ENCODE measurements at regions not wholly inside any gene's neighbourhood (a gene's known extent, or its start where the extent isn't known, plus 50 kb on each side); places are given as distances from the start of the nearest gene placed in this dataset.

GRCh38 chr22:27538666-27539065 is 262.9 kb downstream of the MN1 start:
- Histone ChIP-seq H3K36me3 (no peaks in the 10 kb centered on the region), H3K27me3 (peaks cover 7% of the 10 kb centered on the region), H3K4me3 (no peak overlapping the region), H3K4me1 (peaks cover 8% of the 10 kb centered on the region), H3K27ac (no peak overlapping the region), H3K9me3 (no peaks in the 10 kb centered on the region)
- intact Hi-C loops (cut with DNase I), result no loop called here
- TF ChIP-seq CTCF (IDR thresholded peaks at IDR 0.05), result no peak
- no peak for DNase-seq
- ATAC-seq, result no peak

GRCh38 chr22:27540247-27540646 is 261.3 kb downstream of the MN1 start:
- H3K27ac ChIP-seq, result no peak overlapping the region
- intact Hi-C loops (cut with DNase I), result no loop called here
- H3K9me3 ChIP-seq, result no peaks in the 10 kb centered on the region
- no peak for ATAC-seq
- no peak for TF ChIP-seq CTCF (IDR thresholded peaks at IDR 0.05)
- peaks cover 8% of the 10 kb centered on the region for H3K4me1 ChIP-seq
- H3K4me3 ChIP-seq, result no peak overlapping the region
- no peaks in the 10 kb centered on the region for H3K36me3 ChIP-seq
- H3K27me3 ChIP-seq, result peaks cover 7% of the 10 kb centered on the region
- DNase-seq, result no peak

- H3K27me3 ChIP-seq, result peaks cover 7% of the 10 kb centered on the region
- H3K9me3 ChIP-seq, result no peaks in the 10 kb centered on the region
- no peak for DNase-seq
- no peak overlapping the region for H3K4me3 ChIP-seq
- no peaks in the 10 kb centered on the region for H3K36me3 ChIP-seq
- ATAC-seq, result no peak
- H3K27ac ChIP-seq, result no peak overlapping the region
- H3K4me1 ChIP-seq, result peaks cover 8% of the 10 kb centered on the region
- TF ChIP-seq CTCF (IDR thresholded peaks at IDR 0.05), result no peak
- intact Hi-C loops (cut with DNase I), result no loop called here
Observed at GRCh38 chr22:27540656-27541396, 260.7 kb downstream of the MN1 start.

DNA sequence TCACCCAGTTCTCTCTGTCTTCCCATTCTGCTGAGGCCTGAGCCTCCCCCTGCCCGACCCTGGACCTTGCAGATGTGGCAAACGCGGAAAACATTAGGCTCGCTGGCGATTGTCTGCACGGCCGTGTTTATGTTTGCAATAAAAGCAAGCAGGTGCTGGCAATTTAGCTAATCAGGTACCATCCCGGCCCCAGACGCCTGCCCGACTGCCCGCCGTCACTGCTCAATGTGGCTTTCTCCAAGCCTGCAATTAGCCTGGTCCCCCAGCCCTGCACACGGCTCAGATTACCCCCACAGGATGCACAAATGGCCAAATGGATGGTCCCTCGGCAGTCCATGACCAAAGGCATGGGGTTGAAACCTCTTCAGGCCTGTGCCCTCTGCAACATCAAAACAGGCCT is 259.7 kb downstream of the MN1 start:
- Histone ChIP-seq H3K27me3 (peaks cover 11% of the 10 kb centered on the region), H3K4me3 (no peak overlapping the region), H3K27ac (no peak overlapping the region), H3K4me1 (peaks cover 8% of the 10 kb centered on the region), H3K9me3 (no peaks in the 10 kb centered on the region), H3K36me3 (no peaks in the 10 kb centered on the region)
- no peak for TF ChIP-seq CTCF (IDR thresholded peaks at IDR 0.05)
- intact Hi-C loops (cut with DNase I), result no loop called here
- ATAC-seq, result no peak
- no peak for DNase-seq

DNA sequence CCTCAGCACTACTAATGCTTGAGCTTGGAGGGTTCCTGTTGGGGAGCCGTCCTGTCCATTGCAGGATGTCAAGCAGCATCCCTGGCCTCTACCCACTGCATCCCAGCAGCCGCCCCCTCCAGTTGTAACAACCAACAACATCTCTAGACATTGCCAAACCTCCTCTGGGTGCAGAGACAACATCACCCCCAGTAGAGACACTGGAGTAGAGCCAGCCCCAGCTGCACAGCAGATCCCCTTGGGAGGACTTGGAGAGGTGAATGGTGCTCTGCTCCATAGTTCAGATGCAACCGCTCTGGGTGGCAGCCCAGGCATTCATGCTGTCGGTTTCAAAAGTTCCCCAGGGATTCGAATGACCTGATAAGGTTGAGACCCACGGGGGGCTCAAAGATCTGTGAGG is 259.0 kb downstream of the MN1 start:
- peaks cover 8% of the 10 kb centered on the region for H3K4me1 ChIP-seq
- no peak for TF ChIP-seq CTCF (IDR thresholded peaks at IDR 0.05)
- no peaks in the 10 kb centered on the region for H3K9me3 ChIP-seq
- ATAC-seq (no peak), DNase-seq (no peak)
- peaks cover 12% of the 10 kb centered on the region for H3K27me3 ChIP-seq
- intact Hi-C loops (cut with DNase I), result no loop called here
- no peak overlapping the region for H3K27ac ChIP-seq
- no peak overlapping the region for H3K4me3 ChIP-seq
- no peaks in the 10 kb centered on the region for H3K36me3 ChIP-seq

DNA sequence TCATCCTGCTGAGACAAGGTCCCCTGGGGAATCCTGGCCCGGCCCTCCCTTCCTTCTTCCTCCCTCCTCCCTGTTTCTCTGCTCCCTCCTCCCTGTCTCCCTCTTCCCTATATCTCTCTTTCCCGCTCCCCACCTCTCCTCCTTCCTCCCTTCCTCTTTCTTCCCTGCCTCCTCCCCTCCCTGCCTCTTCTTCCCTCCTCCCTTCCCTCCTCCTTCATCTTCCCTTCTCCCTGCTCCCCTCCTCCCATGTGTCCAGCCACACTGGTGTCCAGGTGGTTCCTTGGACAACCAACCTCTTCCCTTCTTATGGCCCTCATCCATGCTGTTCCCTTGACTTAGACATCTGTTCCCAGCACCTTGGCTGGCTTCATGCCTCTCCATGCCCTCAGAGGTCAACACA is 258.1 kb downstream of the MN1 start:
- DNase-seq, result no peak
- no peak for ATAC-seq
- no peak for TF ChIP-seq CTCF (IDR thresholded peaks at IDR 0.05)

More for the DNA sequence above, 258.1 kb downstream of the MN1 start:
- H3K27ac ChIP-seq, result no peak overlapping the region
- peaks cover 8% of the 10 kb centered on the region for H3K4me1 ChIP-seq
- no peaks in the 10 kb centered on the region for H3K36me3 ChIP-seq
- H3K4me3 ChIP-seq, result no peak overlapping the region
- H3K9me3 ChIP-seq, result no peaks in the 10 kb centered on the region
- intact Hi-C loops (cut with DNase I), result no loop called here
- H3K27me3 ChIP-seq, result peaks cover 12% of the 10 kb centered on the region
